ENCODE measurements at regions not wholly inside any gene's neighbourhood (a gene's known extent, or its start where the extent isn't known, plus 50 kb on each side); places are given as distances from the start of the nearest gene placed in this dataset.

- TF ChIP-seq RCOR1 (IDR thresholded peaks at IDR 0.05; ENCODE audit: low read depth, low read length) (no peak), EP300 (IDR thresholded peaks at IDR 0.05) (no peak)
These were observed 218.7 kb upstream of the HS3ST1 start for GRCh38 chr4:11647433-11647832.
